ENCODE measurements at regions not wholly inside any gene's neighbourhood (a gene's known extent, or its start where the extent isn't known, plus 50 kb on each side); places are given as distances from the start of the nearest gene placed in this dataset.

DNA sequence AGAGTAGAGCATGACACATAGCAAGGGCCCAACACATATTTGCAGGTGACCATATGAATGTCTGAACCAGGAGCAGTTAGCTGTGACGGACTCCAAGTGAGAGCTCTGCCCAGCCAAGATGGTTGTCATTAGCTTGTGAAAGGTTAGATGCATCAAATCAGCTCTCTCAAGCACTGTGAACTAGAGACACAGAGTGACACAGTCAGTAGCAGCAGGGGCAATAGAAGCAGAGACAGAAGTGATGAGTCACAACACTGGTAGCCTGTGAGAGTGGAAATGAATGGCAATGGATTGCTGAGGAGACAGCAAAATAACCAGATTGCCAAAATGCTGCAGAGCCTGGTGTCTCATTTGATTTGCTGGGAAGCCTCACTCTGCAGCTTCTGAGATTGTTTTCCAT is 558.9 kb downstream of the PKHD1 start:
- TF ChIP-seq, protein P1, sequence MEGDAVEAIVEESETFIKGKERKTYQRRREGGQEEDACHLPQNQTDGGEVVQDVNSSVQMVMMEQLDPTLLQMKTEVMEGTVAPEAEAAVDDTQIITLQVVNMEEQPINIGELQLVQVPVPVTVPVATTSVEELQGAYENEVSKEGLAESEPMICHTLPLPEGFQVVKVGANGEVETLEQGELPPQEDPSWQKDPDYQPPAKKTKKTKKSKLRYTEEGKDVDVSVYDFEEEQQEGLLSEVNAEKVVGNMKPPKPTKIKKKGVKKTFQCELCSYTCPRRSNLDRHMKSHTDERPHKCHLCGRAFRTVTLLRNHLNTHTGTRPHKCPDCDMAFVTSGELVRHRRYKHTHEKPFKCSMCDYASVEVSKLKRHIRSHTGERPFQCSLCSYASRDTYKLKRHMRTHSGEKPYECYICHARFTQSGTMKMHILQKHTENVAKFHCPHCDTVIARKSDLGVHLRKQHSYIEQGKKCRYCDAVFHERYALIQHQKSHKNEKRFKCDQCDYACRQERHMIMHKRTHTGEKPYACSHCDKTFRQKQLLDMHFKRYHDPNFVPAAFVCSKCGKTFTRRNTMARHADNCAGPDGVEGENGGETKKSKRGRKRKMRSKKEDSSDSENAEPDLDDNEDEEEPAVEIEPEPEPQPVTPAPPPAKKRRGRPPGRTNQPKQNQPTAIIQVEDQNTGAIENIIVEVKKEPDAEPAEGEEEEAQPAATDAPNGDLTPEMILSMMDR (IDR thresholded peaks at IDR 0.05), result no peak
- TF ChIP-seq EZH2 (IDR thresholded peaks at IDR 0.05; ENCODE audit: borderline replicate concordance, insufficient read depth, low read depth, low read length, poor library complexity, severe bottlenecking), result no peak

Data from B cell (primary cell).